ENCODE measurements at regions not wholly inside any gene's neighbourhood (a gene's known extent, or its start where the extent isn't known, plus 50 kb on each side); places are given as distances from the start of the nearest gene placed in this dataset.

DNA sequence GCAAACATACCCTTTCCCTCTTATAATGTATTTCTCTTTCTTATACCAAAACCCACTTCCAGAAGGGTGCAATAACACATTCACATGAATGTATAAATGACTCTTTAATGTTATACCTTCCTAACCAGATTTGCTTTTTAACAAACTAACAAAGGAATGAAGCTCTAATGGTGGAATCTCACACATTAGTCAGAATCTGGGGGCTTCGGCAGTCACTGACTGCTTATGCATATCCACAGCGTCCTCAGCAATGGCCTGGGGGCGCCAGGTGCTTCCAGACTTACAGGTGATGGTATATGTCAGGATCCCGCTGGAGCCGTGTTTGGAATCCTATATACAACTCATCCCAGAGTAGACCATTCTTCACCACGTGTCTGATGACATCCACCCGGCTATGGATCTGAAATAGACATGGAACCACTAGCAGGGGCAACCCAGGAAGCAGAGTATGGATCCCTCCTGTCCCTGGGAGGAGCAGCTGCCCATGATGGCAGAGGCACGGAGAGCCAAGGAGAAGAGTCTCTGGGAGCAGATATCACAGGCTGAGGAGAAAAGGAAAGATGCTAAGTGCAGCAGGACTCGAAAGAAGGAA, 150.8 kb upstream of the RIPOR2 start:
- CTCF ChIA-PET (ENCODE audit: partially characterized antibody), result interaction anchor here (2.8 kb wide), 1 partner anchor 16 kb away, joined by 7 read pairs; no protein-coding TSS in a partner anchor
- H2BK120ac ChIP-seq (replicated peaks; ENCODE audit: low read depth, low read length), result no peak overlapping the region
- H2BK20ac ChIP-seq (ENCODE audit: low read length), result no peak overlapping the region
- 0 out of 2 replicates have a peak overlapping the region, but pooled peaks have one; percentile 4 for H2BK12ac ChIP-seq (ENCODE audit: low read depth, low read length)
- TF ChIP-seq KDM1A (IDR thresholded peaks at IDR 0.05; ENCODE audit: borderline replicate concordance, low read length) (peak; percentile 71; the same call in 1 of the 2 replicates), TEAD4 (IDR thresholded peaks at IDR 0.05; ENCODE audit: low read depth, low read length) (no peak)
- no peak overlapping the region for H3K4me2 ChIP-seq (ENCODE audit: insufficient read depth in 1 of 2, low read depth in 2 of 2, low read length in 2 of 2)
- H2AFZ ChIP-seq (ENCODE audit: low read length), result no peak overlapping the region
- no peaks in the 10 kb centered on the region for H4K20me1 ChIP-seq (replicated peaks in 1 of 2; ENCODE audit: control insufficient read depth in 1 of 2, insufficient read depth in 2 of 2, low read length in 2 of 2)
- no peak overlapping the region for H4K91ac ChIP-seq (replicated peaks; ENCODE audit: insufficient read length, low read length)
- no peak overlapping the region for H4K8ac ChIP-seq (ENCODE audit: extremely low read depth, insufficient read depth, low read length)
- H3K4me1 ChIP-seq (replicated peaks in 1 of 4; ENCODE audit: control insufficient read depth in 3 of 4, insufficient read depth in 4 of 4, low read length in 3 of 4), result peaks cover 0 to 9% (median 1%) of the 10 kb centered on the region in 4 experiments; a peak in 2 of 7 replicates
- FAIRE-seq (no peak), DNase-seq (ENCODE audit: low read depth in 1 of 2, low spot score in 2 of 2) (no peak)
- no peaks in the 10 kb centered on the region for H3K23me2 ChIP-seq (ENCODE audit: low read depth, low read length)
- H2BK5ac ChIP-seq (ENCODE audit: low read depth, low read length), result no peak overlapping the region
- H3K4me3 ChIP-seq (ENCODE audit: extremely low read depth in 1 of 4, insufficient read depth in 2 of 4, low read depth in 3 of 4, low read length in 4 of 4), result no peak overlapping the region
- H3K79me2 ChIP-seq (ENCODE audit: control insufficient read depth in 1 of 2, insufficient read depth in 2 of 2, low read length in 2 of 2), result no peaks in the 10 kb centered on the region
- POLR2A ChIA-PET (ENCODE audit: partially characterized antibody), result interaction anchor here (0.6 kb wide), 1 partner anchor 310 kb away, joined by 3 read pairs; no protein-coding TSS in a partner anchor
- no peaks in the 10 kb centered on the region for H3K79me1 ChIP-seq (ENCODE audit: low read depth, low read length)
- H4K5ac ChIP-seq (ENCODE audit: insufficient read length, low read depth, low read length), result no peak overlapping the region
- no peak overlapping the region for H2AK5ac ChIP-seq (ENCODE audit: low read depth, low read length)
- no peak overlapping the region for H3K23ac ChIP-seq (ENCODE audit: insufficient read length)
- H3K27me3 ChIP-seq (replicated peaks in 1 of 4; ENCODE audit: control insufficient read depth in 3 of 4, extremely low read depth in 1 of 4, insufficient read depth in 3 of 4, low read length in 3 of 4), result no peaks in the 10 kb centered on the region
- H3K4ac ChIP-seq (replicated peaks; ENCODE audit: insufficient read length, low read depth, low read length), result no peak overlapping the region
- no peaks in the 10 kb centered on the region for H3K9me3 ChIP-seq (ENCODE audit: insufficient read depth in 2 of 2, low read depth in 1 of 2, low read length in 1 of 2)
- H3K36me3 ChIP-seq (ENCODE audit: control insufficient read depth in 2 of 4, insufficient read depth in 4 of 4, low read length in 3 of 4), result no peaks in the 10 kb centered on the region
- no peak overlapping the region for H3K56ac ChIP-seq (replicated peaks; ENCODE audit: insufficient read length, low read depth, low read length)
- no peak overlapping the region for H3K9ac ChIP-seq (replicated peaks in 1 of 4; ENCODE audit: extremely low read depth in 1 of 4, low read depth in 3 of 4, low read length in 3 of 4)
- no peak overlapping the region for H2BK15ac ChIP-seq (ENCODE audit: low read length)
- H3K14ac ChIP-seq (ENCODE audit: insufficient read length), result no peak overlapping the region
- 84% methylated on average over 9 of the region's 9 CpGs; no CpG with 5 or more reads in 1 of the 2 experiments for WGBS, 2 experiments (ENCODE audit: extremely low coverage in 1 of 2, insufficient coverage in 1 of 2, insufficient read length in 1 of 2, insufficient replicate concordance in 2 of 2, low coverage in 1 of 2, low lambda C conversion rate in 2 of 2, missing lambda C conversion rate in 1 of 2)
- H3K18ac ChIP-seq (ENCODE audit: extremely low read depth, low read length), result no peak overlapping the region
- H3K27ac ChIP-seq (ENCODE audit: low read depth, low read length), result no peak overlapping the region

All from H1 (cell line).